Fibroblast of mammary gland (primary cell): ENCODE measurements at regions not wholly inside any gene's neighbourhood (a gene's known extent, or its start where the extent isn't known, plus 50 kb on each side); places are given as distances from the start of the nearest gene placed in this dataset.

Experiments used
- DNase-seq: peaks from one replicate; pipeline ENCODE4 v3.0.0-alpha.2; 2010; ENCODE audit warnings: low read depth
- H3K4me3 ChIP-seq: 2 replicates; pipeline ENCODE4 v1.5.1; 2011; ENCODE audit warnings: low read depth, mild to moderate bottlenecking, low read length, moderate library complexity; ENCODE audit not compliant: control insufficient read depth
- TF ChIP-seq, protein P1 (sequence below): conservative IDR thresholded peaks from 2 replicates; pipeline ENCODE4 v1.5.1; 2011; ENCODE audit warnings: low read depth, low read length, inconsistent platforms; ENCODE audit not compliant: control insufficient read depth, insufficient read depth

GRCh38 chr3:154775821-154776548, 304.1 kb upstream of the MME start:
- TF ChIP-seq, protein P1, sequence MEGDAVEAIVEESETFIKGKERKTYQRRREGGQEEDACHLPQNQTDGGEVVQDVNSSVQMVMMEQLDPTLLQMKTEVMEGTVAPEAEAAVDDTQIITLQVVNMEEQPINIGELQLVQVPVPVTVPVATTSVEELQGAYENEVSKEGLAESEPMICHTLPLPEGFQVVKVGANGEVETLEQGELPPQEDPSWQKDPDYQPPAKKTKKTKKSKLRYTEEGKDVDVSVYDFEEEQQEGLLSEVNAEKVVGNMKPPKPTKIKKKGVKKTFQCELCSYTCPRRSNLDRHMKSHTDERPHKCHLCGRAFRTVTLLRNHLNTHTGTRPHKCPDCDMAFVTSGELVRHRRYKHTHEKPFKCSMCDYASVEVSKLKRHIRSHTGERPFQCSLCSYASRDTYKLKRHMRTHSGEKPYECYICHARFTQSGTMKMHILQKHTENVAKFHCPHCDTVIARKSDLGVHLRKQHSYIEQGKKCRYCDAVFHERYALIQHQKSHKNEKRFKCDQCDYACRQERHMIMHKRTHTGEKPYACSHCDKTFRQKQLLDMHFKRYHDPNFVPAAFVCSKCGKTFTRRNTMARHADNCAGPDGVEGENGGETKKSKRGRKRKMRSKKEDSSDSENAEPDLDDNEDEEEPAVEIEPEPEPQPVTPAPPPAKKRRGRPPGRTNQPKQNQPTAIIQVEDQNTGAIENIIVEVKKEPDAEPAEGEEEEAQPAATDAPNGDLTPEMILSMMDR: no peak
- H3K4me3 ChIP-seq: no peak overlapping the region
- no peak for DNase-seq

DNA sequence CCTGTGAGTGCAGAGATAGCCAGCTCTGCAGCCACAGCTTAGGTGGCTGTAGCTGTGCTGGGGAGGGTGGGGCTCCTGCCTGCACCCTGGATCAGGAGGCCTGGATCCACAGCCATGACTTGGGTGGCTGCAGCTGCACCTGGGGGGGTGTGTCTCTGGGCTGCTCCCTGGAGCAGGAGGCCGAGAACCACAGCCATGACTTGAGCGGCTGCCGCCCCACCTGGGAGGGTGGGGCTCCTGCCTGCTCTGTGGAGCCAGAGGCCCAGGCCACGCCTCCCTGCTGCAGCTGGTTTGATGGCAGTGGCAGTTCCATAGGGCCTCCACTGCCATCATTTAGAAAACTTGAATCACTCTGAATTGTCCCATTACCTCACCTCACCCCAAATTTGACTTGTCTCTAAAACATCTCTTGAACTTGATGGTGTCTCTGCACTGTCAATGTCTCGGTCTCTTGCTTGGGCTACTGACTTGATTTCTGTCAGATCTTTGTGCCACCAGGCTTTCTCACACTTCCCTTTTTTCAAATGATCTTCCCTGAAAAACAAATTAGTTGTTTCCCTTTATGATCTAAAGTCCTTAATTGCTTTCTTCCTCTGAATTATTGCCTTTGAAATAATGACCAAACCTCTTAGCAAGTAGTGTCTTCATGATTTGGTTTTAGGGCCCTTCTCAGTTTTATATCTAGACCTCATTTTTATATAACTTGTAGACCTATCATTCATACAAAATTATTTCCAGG, 313.2 kb upstream of the MME start:
- no peak for DNase-seq
- H3K4me3 ChIP-seq: no peak overlapping the region
- TF ChIP-seq, protein P1: no peak

GRCh38 chr3:154764856-154765640, 315.1 kb upstream of the MME start:
- no peak for DNase-seq

DNA sequence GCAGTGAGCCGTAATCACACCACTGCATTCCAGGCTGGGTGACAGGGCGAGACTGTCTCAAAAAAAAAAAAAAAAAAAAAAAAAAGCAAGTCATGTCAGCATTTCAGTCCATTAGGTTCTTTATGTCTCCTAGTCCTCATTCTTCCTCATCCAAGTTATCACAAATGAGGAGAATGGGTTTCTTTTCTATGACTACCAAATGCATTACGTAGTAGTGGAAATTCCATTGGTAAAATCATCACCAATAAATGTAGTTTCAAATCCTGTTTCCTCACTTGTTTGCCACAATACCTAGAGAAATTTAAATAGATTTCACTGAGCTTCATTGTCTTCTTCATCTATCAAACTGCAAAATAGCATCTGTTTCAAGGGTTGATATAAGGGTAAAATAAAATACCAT, 317.6 kb upstream of the MME start:
- DNase-seq: no peak
- no peak overlapping the region for H3K4me3 ChIP-seq
- TF ChIP-seq, protein P1: no peak

More at GRCh38 chr3:154764856-154765640, 315.1 kb upstream of the MME start:
- no peak overlapping the region for H3K4me3 ChIP-seq
- TF ChIP-seq, protein P1: no peak

GRCh38 chr3:154759966-154760365, 320.2 kb upstream of the MME start:
- DNase-seq: peak; percentile 31
- TF ChIP-seq, protein P1: no peak
- no peak overlapping the region for H3K4me3 ChIP-seq

- TF ChIP-seq, protein P1: peak; percentile 54
- peak; percentile 65 for DNase-seq
These were observed 321.8 kb upstream of the MME start for GRCh38 chr3:154758109-154758868.

More at GRCh38 chr3:154758109-154758868, 321.8 kb upstream of the MME start:
- H3K4me3 ChIP-seq: no peak overlapping the region
